Caki2 (cell line): ENCODE measurements at regions not wholly inside any gene's neighbourhood (a gene's known extent, or its start where the extent isn't known, plus 50 kb on each side); places are given as distances from the start of the nearest gene placed in this dataset.
"Not testable (repeated sequence)": the region's sequence is repeated elsewhere in the genome, so short reads cannot be mapped to it uniquely, and the experiment has no call there.

ENCODE experiments used
- DNase-seq: peaks from one replicate; pipeline ENCODE4 v3.0.0-alpha.2; 2015; ENCODE audit warnings: low read depth
- in situ Hi-C: cut with HindIII; loops from 2 replicates; pipeline ENCODE4 v1.10.0; 2016; ENCODE audit warnings: low sequenced_read_pairs, low pct_unique_long_range_greater_than_20kb, mixed read lengths

DNA sequence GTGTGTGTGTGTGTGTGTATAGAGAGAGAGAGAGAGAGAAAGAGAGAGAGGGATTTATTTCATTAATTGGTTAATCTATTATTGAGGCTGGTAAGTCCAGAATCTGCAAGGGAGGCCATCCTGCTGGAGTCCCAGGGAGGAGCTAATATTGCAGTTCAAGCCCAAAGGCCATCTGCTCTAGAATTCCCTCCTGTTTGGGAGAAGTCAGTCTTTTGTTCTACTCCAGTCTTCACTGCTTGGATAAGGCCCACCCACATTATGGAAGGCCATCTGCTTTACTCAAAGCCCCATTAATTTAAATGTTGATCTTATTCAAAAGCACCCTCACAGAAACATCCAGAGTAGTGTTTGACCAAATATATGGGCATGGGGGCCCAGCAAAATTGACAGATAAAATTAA, 317.5 kb upstream of the RASGEF1B start:
- in situ Hi-C loops, result no loop called here
- DNase-seq, result no peak

DNA sequence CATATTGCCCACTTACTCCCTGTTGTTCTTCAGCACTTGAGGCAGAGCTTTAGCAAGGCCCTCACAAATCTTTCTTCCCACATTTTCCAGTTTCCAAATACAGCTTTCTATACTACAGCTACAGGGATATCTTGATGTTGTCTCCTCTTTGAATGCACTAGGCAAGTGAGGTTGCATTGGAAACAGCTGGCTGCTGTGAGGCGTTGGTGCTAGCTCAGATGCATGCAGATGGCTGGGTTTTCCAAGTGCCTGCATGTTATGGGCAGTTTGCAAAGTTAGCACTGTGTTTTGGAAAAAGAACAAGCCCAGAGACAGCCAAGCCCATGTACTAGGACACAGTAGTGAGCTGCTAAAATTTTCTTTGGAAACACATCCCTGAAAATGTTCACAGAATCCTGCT, 315.1 kb upstream of the RASGEF1B start:
- no peak for DNase-seq
- in situ Hi-C loops, result no loop called here

DNA sequence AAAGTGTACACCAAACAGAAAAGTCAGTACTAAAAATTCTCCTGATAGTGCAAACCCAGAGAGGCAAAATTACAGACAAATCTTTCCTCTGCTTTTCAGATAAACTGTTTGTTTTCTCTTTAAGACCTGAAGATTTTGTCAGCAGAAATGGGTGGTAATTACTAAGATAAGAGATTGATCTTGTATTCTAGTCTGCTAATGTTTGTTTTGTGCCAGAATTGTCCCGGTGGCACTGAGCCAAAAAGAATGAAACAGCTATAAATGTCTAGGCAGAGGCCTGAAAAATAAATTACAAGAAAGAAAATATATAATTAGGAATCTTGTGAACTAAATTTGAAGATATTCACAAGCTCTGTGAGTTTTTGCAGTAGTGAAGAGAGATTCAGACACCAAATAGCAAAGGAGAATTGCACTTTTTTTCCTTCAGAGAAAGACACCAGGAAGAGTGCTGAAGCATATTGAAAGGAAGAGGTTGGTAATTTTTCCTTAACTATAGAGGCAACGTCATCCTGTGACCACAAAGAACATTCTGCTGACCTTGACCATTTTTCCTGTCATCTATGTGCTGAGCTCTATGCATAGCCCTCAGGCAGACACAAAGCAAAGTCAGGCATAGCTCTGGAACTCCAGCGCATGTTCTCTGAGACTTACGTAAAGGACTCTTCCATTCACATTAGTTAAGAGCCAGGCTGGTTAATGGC, 314.5 kb upstream of the RASGEF1B start:
- peak; percentile 6 for DNase-seq
- in situ Hi-C loops, result no loop called here

DNA sequence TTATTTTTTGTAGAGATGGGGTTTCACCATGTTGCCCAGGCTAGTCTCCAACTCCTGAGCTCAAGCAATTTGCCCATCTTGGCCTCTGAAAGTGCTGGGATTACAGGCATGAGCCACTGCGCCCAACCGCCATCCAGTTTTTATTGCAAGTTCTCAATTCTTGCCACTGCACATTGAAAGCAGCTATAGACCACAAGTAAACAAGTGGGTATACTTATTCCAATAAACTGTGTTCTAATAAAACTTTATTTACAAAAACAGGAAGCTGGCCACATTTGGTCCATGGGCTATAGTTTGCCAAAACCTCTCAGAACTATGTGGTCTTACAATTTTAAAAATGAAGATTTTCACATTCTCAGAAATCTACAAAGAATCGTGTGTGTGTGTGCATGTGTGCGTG, 313.6 kb upstream of the RASGEF1B start:
- in situ Hi-C loops, result no loop called here

DNA sequence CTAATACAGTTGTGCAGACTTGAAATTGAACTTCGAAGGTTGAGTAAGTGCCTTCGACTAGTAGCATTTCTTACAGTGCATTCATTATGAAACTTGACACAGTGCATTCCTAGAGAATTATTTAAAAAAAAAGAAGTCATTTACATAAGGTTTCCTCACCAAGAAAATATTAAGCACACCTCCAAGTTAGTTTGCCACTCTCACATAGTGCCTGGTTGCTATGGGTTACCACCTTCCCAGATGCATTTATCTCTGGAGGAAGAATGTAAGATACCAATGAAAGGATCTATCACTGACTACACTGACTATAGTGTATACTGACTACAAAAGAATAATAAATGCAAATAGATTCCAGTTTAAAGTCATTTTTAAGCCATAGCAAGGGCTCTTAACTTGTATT, 311.9 kb upstream of the RASGEF1B start:
- in situ Hi-C loops, result no loop called here
- no peak for DNase-seq

More for the DNA sequence above, 313.6 kb upstream of the RASGEF1B start:
- no peak for DNase-seq

GRCh38 chr4:81781799-81782198, 310.1 kb upstream of the RASGEF1B start:
- DNase-seq, result no peak
- in situ Hi-C loops, result no loop called here

GRCh38 chr4:81777718-81778117, 306.0 kb upstream of the RASGEF1B start:
- in situ Hi-C loops, DNase-seq: not testable (repeated sequence)

- no peak for DNase-seq
- in situ Hi-C loops, result no loop called here
Measured at GRCh38 chr4:81776794-81777193, 305.1 kb upstream of the RASGEF1B start.

DNA sequence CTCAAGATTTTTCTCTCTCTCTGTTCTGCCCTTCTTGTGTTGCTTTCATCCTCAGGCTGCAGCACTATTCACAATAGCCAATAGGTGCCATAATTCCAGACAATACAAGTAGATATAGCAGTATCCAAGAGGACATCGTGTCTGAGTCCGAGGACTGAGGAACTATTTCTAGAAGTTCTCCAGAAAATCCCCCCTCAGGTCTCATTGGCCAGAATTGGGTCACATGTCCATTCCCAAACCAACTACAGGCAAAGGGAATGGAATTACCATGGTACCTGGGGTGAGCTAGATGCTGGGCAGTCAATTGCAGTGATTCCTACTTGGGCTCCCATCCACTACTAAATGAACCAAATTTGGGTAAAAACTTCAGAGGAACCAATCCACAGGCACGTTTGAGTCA, 301.9 kb upstream of the RASGEF1B start:
- no peak for DNase-seq
- in situ Hi-C loops, result no loop called here

- in situ Hi-C loops, result no loop called here
- no peak for DNase-seq
Measured at GRCh38 chr4:81771721-81772120, 300.0 kb upstream of the RASGEF1B start.

DNA sequence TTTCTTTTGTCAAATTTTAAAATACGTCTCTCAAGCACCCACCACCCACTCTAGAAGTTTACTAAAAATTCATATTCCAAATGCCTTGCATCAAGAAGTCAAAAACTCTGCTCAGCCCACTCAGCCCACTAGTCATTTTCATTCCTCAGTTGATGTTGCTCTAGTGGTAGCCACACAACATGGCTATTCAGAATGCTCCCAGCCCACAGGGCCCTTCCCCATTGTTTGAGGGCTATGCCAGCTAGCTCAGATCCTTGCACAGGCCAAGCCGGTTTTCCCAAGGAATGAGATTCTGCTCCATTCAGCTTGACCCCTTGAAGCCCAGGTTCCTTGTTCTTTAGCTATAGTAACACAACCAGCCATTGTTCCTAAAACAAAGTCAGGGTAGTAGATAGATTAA, 297.5 kb upstream of the RASGEF1B start:
- no peak for DNase-seq
- in situ Hi-C loops, result no loop called here

- in situ Hi-C loops, result no loop called here
- no peak for DNase-seq
Measured at GRCh38 chr4:81758574-81759264, 287.0 kb upstream of the RASGEF1B start.

DNA sequence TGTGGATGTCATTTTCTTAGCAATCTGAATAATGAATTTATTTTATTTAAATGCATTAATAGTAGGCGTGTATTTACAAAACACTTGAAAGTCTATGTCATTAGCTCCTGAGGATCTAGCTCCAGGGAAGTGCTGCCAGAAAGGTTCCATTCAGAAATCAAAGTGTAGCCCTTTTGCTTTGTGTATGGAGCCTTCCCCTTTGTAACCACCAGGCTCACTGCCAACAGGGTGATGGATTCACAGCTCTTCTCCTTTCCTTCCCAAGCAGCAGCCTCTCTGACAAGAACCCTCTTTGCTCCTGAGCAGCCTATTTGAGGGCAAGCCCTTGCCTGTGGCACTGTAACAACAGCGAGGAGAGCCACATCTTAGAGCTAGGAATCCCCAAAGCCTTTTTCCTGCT, 286.0 kb upstream of the RASGEF1B start:
- in situ Hi-C loops, result no loop called here
- DNase-seq, result no peak

DNA sequence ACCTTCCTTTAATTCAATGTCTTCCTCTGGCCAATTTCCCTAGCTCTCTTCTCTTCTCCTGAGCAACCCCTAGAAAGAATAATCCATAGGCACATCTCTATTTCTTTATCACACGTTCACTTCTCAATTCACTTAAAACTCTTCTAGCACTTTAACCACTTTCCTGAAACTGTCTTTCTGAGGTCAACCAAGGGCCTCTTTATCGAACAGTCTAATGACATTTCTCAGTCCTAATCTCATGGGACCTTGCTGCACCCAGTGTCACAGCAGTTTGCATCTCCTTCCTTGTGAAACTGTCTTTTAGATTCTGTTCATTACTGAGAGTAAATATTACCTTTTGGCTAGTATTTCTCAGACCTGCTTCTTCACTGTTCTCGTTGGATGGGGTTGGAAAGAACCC, 285.3 kb upstream of the RASGEF1B start:
- in situ Hi-C loops, result no loop called here
- no peak for DNase-seq

GRCh38 chr4:81756042-81756441, 284.3 kb upstream of the RASGEF1B start:
- DNase-seq, result no peak
- in situ Hi-C loops, result no loop called here

DNA sequence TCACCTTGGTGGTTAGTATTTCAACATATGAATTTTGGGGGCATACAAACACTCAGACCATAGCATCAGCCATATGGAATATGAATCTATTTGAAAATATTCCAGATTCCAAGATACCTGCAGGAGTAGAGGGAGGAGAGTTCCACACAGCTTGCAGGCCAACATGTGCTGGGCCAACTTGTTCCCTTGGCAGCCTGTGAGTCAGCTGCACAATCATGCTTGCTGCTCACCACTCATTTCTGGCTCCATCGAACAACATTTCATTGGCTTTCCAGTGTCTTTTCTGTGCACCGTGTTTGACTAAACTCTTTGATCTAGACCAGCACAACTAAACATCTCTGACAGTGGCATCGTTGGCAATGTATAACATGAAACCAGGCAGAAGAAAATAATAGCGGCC, 282.5 kb upstream of the RASGEF1B start:
- no peak for DNase-seq
- in situ Hi-C loops, result no loop called here

GRCh38 chr4:81751531-81752289, 280.0 kb upstream of the RASGEF1B start:
- in situ Hi-C loops, result no loop called here
- DNase-seq, result no peak

- in situ Hi-C loops, result no loop called here
Measured at GRCh38 chr4:81747242-81747930, 275.7 kb upstream of the RASGEF1B start.

DNA sequence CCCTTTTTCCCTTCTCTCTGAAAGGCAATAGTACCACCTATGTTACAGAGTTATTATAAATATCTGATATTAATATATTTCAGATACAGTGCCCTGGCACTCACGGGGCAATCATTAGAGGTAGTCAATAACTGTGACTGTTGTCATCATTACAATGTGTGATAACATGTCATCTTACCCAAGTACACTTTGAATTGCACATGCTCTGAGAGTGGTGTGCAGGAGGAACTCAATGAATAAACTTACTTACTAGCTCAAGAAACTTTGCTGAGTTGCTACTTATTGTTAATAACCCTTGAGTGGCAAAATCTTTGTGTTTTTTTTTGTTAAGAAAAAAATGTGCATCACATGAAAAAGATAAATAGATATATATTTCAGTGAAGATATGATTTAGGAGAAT, 275.1 kb upstream of the RASGEF1B start:
- DNase-seq, result no peak
- in situ Hi-C loops, result no loop called here

More at GRCh38 chr4:81747242-81747930, 275.7 kb upstream of the RASGEF1B start:
- no peak for DNase-seq
